ENCODE measurements at regions not wholly inside any gene's neighbourhood (a gene's known extent, or its start where the extent isn't known, plus 50 kb on each side); places are given as distances from the start of the nearest gene placed in this dataset.

GRCh38 chr2:82527124-82527523 is 1932.0 kb downstream of the SUCLG1 start:
- TF ChIP-seq CTCF (IDR thresholded peaks at IDR 0.05) (no peak), POLR2A (IDR thresholded peaks at IDR 0.05) (no peak)

Measured in heart left ventricle (tissue), 13 donors.